Keratinocyte (primary cell): ENCODE measurements at regions not wholly inside any gene's neighbourhood (a gene's known extent, or its start where the extent isn't known, plus 50 kb on each side); places are given as distances from the start of the nearest gene placed in this dataset.
"Not testable (repeated sequence)": the region's sequence is repeated elsewhere in the genome, so short reads cannot be mapped to it uniquely, and the experiment has no call there.

ENCODE experiments used
- CTCF ChIP-seq, 3 experiments: IDR thresholded peaks in 1 of 3; conservative IDR thresholded peaks in 1 of 3; optimal IDR thresholded peaks in 1 of 3; 2 replicates in 2 of 3; 3 replicates in 1 of 3; pipeline versions ENCODE3 to v1.5.1; 2011; ENCODE audit warnings: low read length in 3 of 3, mild to moderate bottlenecking in 3 of 3, moderate library complexity in 2 of 3, control low read depth in 1 of 3, inconsistent platforms in 1 of 3; ENCODE audit not compliant: insufficient read depth in 2 of 3; ENCODE audit errors: extremely low read depth in 1 of 3
- EZH2 ChIP-seq: IDR thresholded peaks from one replicate; pipeline ENCODE4 v1.6.1; 2012; ENCODE audit warnings: inconsistent platforms, mild to moderate bottlenecking, low read length, moderate library complexity

DNA sequence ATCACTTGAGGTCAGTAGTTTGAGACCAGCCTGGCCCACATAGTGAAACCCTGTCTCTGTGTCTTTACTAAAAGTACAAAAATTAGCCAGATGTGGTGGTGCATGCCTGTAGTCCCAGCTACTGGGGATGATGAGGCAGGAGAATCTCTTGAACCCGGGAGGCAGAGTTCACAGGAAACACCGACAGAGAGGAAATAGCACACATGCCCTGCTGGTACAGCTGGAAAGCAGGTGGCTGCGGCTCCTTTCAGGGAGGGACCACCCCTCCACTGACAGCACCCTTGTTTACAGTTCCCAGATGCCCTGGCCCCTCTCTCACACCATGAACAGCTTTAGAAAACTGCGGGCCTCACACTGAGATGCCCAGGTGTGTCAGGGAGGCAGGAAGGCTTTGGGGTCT lies 83.2 kb downstream of the NAPG start:
- TF ChIP-seq CTCF (optimal IDR thresholded peaks at IDR 0.05 in 1 of 3, IDR thresholded peaks at IDR 0.05 in 1 of 3, conservative IDR thresholded peaks at IDR 0.05 in 1 of 3; ENCODE audit: extremely low read depth in 1 of 3, insufficient read depth in 2 of 3, low read length in 3 of 3); EZH2: not testable (repeated sequence)
